Activated CD4-positive, alpha-beta T cell treated with anti-CD3 and anti-CD28 coated beads for 24 hours (primary cell): ENCODE measurements at regions not wholly inside any gene's neighbourhood (a gene's known extent, or its start where the extent isn't known, plus 50 kb on each side); places are given as distances from the start of the nearest gene placed in this dataset.

ENCODE experiments used
- DNase-seq, 2 donors: peaks; one replicate each; pipeline ENCODE4 v3.0.0-alpha.2; 2020; ENCODE audit warnings: low read depth in 2 of 2

DNA sequence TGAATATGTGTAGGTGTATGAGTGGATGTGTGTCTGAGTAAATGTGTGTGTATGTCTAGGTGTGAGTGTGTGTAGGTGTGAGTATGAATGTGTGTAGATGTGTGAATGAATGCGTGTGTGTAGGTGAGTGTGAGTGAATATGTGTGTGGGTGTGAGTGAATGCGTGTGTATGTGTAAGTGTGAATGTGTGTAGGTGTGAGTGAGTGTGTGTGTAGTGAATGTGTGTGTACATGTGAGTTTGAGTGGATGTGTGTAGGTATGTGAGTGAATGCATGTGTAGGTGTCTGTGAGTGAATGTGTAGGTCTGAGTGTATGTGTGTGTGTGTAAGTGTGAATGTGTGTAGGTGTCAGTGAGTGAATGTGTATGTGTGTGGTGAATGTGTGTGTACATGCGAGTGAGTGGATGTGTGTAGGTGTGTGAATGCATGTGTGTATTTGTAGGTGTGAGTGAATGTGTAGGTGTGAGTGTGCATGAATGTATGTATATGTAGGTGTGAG is 201.0 kb upstream of the ZNF536 start:
- DNase-seq: no peak

- no peak for DNase-seq
Observed at GRCh38 chr19:30171795-30172612, 200.2 kb upstream of the ZNF536 start.

DNA sequence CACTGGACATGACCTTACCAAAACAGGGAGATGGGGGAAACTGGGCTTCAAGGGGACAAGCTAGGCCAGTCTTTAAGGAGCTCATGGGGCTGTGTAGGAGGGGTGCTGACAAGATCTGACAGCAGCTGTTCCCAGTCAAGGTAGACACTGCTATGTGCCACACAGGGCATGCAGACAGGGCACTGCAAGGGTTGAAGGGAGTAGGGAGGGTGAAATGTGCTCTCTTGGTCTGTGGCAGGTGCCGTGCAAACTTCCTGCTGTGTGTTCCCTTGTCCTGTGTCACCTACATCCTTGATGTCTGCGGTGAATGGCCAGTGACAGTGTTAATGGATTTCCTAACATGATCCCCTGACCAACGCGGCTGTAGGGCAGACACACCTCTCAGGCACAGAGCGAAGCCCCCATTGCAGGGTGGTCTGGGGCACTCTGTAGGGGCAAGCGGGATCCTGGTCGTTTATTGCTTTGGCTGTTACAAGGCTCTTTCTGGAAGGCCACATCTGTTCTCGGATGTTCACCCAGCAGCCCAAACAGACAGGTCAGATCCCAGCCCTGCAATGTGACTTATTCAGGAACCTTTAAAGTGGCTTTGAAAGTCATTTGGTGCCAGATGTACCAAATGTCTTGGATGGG is 199.5 kb upstream of the ZNF536 start:
- no peak for DNase-seq

DNA sequence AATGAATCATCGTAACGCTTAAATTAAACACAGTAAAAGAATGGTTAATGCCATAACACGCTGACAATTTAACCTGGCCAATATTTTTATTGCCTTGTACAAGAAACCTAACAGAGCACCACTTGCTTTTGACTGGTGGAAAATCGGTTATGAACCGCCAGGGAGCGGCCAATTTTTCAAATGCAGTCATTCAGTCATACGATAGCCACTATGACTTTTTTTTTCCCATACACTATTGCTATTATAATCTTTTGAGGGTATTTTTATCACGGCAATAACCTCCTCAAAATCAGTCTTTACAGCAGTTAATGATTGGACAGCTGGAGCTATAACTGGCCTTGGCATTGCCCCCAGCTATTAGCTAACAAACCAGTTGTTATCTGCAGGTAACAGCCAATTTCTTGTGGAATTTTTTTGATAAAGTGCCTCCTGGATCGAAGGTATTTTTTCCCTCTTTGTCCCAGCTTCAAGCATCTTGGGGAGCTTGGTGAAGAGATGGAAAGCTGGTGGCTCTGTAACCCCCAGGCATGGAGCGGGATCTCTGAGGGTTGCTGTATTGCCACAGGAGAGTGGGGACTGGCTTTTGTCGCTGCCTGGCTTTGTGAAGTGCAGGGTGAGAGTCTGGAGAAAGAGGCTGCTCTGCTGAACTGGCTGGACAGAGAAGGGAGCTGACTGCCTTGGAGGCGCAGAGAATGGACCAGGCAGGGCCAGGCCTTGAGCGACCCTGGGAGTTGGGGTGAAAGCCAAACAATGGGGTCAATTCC is 198.4 kb upstream of the ZNF536 start:
- no peak for DNase-seq

- DNase-seq: no peak
Observed at GRCh38 chr19:30174357-30174645, 197.9 kb upstream of the ZNF536 start.

GRCh38 chr19:30174791-30175190 is 197.4 kb upstream of the ZNF536 start:
- DNase-seq: no peak

DNA sequence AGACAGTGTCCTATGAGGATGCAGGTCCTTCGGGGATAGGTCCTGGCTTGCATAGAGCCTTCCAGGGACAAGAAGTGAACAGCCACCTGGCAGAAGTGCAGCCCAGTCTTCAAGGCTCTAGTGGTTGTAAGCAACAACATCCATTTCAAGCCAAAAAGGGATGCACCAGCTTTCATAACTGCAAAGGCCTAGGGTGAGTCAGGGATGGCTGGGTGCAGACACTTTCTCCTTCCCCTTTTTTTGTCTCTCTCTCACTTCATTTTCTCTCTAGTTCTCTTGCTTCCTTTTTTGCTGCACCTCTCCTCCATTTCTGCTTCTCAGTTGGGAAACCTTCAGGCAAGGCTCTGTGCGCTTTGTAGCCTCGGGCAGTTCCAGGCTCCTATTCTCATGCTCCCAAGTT is 196.2 kb upstream of the ZNF536 start:
- no peak for DNase-seq

- DNase-seq: no peak
Observed at GRCh38 chr19:30178721-30179402, 193.3 kb upstream of the ZNF536 start.

GRCh38 chr19:30180691-30181090 is 191.5 kb upstream of the ZNF536 start:
- DNase-seq: no peak

GRCh38 chr19:30183807-30184490 is 188.2 kb upstream of the ZNF536 start:
- no peak for DNase-seq

- no peak for DNase-seq
Observed at GRCh38 chr19:30202060-30202600, 170.1 kb upstream of the ZNF536 start.

DNA sequence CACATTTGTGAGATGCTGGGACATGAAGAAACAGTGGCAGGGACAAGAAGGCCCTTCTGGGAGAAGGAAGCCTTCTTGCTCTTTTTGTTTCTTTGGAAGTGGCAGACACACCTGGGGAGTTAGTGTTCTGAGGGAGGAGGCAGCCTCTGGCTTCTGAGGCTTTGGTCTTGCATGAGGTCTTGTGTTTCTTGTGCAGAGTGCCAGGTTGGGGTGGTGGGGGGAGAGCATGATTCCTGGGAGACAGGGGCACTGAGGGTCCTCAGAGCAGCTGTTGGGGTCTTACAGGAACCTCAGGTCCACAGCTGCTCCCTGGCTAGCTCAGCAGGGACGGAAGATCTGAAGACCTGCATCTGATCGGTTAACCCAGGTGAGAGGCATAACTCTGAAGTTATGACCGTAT is 167.5 kb upstream of the ZNF536 start:
- no peak for DNase-seq

DNA sequence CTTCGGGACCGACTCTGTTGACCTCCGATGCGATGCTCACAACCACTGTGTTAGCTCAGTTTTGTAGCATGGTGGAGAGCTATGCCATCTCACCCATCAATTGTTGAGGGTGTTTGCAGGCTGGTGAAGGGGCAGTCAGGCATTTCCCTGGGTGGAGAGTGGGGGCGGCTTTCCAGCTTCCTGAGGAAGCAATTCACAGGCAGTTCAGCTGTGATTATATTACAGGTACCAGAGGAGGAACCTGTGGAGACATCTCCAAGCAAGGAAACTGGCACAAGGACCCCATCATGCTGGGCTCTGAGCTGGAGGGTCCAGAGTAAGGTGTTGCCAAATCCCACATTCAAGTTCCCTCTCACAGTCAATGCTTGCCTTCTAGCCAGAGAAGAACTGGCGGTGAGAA is 166.0 kb upstream of the ZNF536 start:
- DNase-seq: no peak

- DNase-seq: no peak
Observed at GRCh38 chr19:30207357-30207756, 164.8 kb upstream of the ZNF536 start.

GRCh38 chr19:30208436-30209060 is 163.6 kb upstream of the ZNF536 start:
- DNase-seq: no peak

DNA sequence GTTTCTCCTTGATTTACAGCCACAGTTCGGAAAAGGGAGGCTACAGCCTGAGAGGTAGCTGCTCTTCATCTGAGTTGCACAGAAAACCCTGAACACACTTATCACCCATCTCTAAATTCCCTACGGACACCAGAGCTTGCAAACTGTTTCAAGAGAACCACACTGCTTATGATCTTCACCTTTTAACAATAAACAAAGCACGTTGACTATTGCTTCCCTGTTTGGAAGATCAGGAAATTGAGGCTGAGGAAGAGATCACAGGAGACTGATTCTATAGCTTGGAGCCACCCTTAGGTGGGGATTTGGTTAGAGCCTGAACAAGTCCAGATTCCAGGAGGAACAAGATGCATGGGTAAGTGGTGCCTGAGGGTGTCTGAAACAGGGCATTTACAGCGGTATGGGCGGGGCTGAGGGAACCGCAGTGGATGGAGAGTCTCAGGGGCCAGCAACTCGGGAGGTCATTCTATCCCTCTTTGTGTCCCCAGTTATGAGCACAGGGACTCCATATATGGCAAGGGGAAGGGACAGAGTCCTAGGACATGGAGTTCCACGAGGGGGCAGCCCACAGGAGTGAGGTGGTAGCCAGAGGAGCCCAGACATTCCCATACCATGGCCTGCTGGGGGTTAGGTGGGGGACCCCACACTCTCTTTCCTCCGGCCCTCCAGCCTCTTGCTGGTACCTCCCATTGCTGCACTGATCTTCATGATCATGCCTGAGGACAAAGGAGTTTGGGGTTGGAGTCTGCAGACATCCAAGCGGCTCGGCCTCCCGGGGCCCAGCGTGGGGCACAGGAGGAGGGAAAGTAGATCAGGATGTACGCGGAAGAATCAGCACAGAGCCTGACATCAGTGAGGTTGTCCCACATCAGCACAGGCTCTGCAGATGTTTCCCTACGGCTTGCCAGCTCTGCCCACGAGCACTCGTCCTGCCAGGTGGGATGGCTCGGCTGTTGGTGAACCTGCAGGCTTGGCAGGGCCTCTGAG is 162.3 kb upstream of the ZNF536 start:
- no peak for DNase-seq

- no peak for DNase-seq
Observed at GRCh38 chr19:30212574-30212973, 159.6 kb upstream of the ZNF536 start.

DNA sequence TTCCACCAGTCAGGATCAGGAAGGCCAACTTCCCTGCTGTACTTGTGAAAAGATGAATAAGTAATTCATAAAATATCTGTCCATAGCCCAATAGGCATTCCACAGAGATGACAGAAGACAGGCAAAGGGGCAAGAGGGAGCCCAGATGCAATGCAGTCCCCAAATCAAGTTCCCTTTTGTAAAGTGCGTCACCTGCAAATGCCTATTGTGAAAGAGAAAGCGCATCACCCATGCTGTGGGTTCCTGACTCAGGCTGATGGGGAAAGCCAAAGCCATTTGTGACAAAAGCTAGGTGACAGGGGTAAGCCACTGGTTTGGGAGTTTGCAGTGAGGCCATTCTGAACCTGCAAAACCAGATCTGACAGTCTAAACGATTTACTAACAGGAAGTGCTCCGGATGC is 157.5 kb upstream of the ZNF536 start:
- no peak for DNase-seq

- DNase-seq: no peak
Observed at GRCh38 chr19:30215248-30215647, 156.9 kb upstream of the ZNF536 start.

DNA sequence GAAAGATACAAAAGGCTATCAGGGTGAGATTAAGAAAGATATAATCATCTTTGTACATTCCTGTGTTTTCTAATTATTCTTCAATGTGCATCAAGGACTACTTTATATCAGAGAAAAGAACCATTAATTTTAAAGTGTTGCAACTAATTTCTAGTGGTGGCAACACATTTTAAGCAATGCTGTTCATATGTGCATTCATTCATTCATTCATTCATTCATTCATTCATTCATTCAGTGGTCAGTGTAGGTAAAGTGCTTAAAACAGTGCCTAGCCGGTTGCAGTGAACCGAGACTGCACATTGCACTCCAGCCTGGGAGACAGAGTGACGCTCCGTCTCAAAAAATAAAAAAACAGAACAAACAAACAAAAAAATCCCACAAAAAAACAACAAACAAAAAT is 155.7 kb upstream of the ZNF536 start:
- no peak for DNase-seq
